Neuronal stem cell (in vitro differentiated cells): ENCODE measurements at regions not wholly inside any gene's neighbourhood (a gene's known extent, or its start where the extent isn't known, plus 50 kb on each side); places are given as distances from the start of the nearest gene placed in this dataset.

Experiments
- DNase-seq: peaks from one replicate; pipeline ENCODE4 v3.0.0-alpha.2; 2013; ENCODE audit warnings: low spot score
- H2AFZ ChIP-seq: one replicate; pipeline ENCODE4 v1.6.1; 2013; ENCODE audit warnings: mild to moderate bottlenecking, low read length, inconsistent platforms
- H2AK5ac ChIP-seq: 2 replicates; pipeline ENCODE4 v1.6.1; 2013; ENCODE audit warnings: low read depth, mild to moderate bottlenecking, inconsistent platforms, low read length, moderate library complexity, mixed read lengths
- H2BK120ac ChIP-seq: 2 replicates; pipeline ENCODE4 v1.6.1; 2013; ENCODE audit warnings: low read depth, mild to moderate bottlenecking, inconsistent platforms, low read length, moderate library complexity, mixed read lengths
- H2BK12ac ChIP-seq: one replicate; pipeline ENCODE4 v1.6.1; 2013; ENCODE audit warnings: low read length, inconsistent platforms
- H2BK15ac ChIP-seq: 2 replicates; pipeline ENCODE4 v1.6.1; 2013; ENCODE audit warnings: mild to moderate bottlenecking, low read length, inconsistent platforms, mixed read lengths
- H2BK5ac ChIP-seq: one replicate; pipeline ENCODE4 v1.6.1; 2013; ENCODE audit warnings: inconsistent platforms, mild to moderate bottlenecking, low read length, moderate library complexity
- H3K14ac ChIP-seq: one replicate; pipeline ENCODE4 v1.6.1; 2013; ENCODE audit warnings: low read length, inconsistent platforms
- H3K18ac ChIP-seq: 2 replicates; pipeline ENCODE4 v1.6.1; 2013; ENCODE audit warnings: low read length, inconsistent platforms
- H3K23ac ChIP-seq: 2 replicates; pipeline ENCODE4 v1.6.1; 2013; ENCODE audit warnings: low read depth, mild to moderate bottlenecking, mixed read lengths, low read length, inconsistent platforms; ENCODE audit not compliant: poor library complexity
- H3K27ac ChIP-seq: replicated peaks from 3 replicates; pipeline ENCODE4 v1.5.1; 2013; ENCODE audit warnings: low read length, inconsistent platforms
- H3K27me3 ChIP-seq, 3 experiments: 2 replicates each; pipeline ENCODE4 v1.6.1; 2013; ENCODE audit warnings: low read length in 3 of 3, mild to moderate bottlenecking in 2 of 3, inconsistent platforms in 1 of 3, low read depth in 1 of 3, mixed read lengths in 1 of 3, moderate library complexity in 1 of 3; ENCODE audit not compliant: control insufficient read depth in 3 of 3, insufficient read depth in 3 of 3
- H3K36me3 ChIP-seq, 2 donors: replicated peaks in 1 of 2; 2 replicates each; pipeline ENCODE4 v1.6.1; 2013; ENCODE audit warnings: low read length in 2 of 2; ENCODE audit not compliant: control insufficient read depth in 2 of 2, insufficient read depth in 2 of 2
- H3K4ac ChIP-seq: 2 replicates; pipeline ENCODE4 v1.6.1; 2013; ENCODE audit warnings: inconsistent platforms, mild to moderate bottlenecking, low read length, moderate library complexity
- H3K4me1 ChIP-seq, 2 donors: 1 replicate in 1 of 2; 2 replicates in 1 of 2; pipeline ENCODE4 v1.6.1; 2013; ENCODE audit warnings: low read length in 2 of 2, low read depth in 1 of 2; ENCODE audit not compliant: control insufficient read depth in 2 of 2, insufficient read depth in 1 of 2
- H3K4me2 ChIP-seq: one replicate; pipeline ENCODE4 v1.6.1; 2013; ENCODE audit warnings: mild to moderate bottlenecking, low read length, inconsistent platforms; ENCODE audit not compliant: insufficient read depth, poor library complexity, severe bottlenecking
- H3K4me3 ChIP-seq, 2 donors: 2 replicates each; pipeline ENCODE4 v1.5.1; 2013; ENCODE audit warnings: low read length in 2 of 2, mild to moderate bottlenecking in 2 of 2, inconsistent platforms in 1 of 2, moderate library complexity in 1 of 2
- H3K79me1 ChIP-seq: one replicate; pipeline ENCODE4 v1.6.1; 2013; ENCODE audit warnings: low read depth, mild to moderate bottlenecking, inconsistent platforms, low read length, moderate library complexity
- H3K9ac ChIP-seq: one replicate; pipeline ENCODE4 v1.6.1; 2013; ENCODE audit warnings: mild to moderate bottlenecking, low read depth, low read length, inconsistent platforms; ENCODE audit not compliant: poor library complexity
- H3K9me3 ChIP-seq, 2 donors: replicated peaks in 1 of 2; 2 replicates each; pipeline versions ENCODE3 to v1.6.1; 2013; ENCODE audit warnings: low read length in 2 of 2, mild to moderate bottlenecking in 2 of 2, inconsistent platforms in 1 of 2, low read depth in 1 of 2, mixed read lengths in 1 of 2, moderate library complexity in 1 of 2; ENCODE audit not compliant: control insufficient read depth in 2 of 2, insufficient read depth in 1 of 2
- H4K8ac ChIP-seq: one replicate; pipeline ENCODE4 v1.6.1; 2013; ENCODE audit warnings: low read depth, mild to moderate bottlenecking, inconsistent platforms, low read length, moderate library complexity
- H4K91ac ChIP-seq: one replicate; pipeline ENCODE4 v1.6.1; 2013; ENCODE audit warnings: low read length, low read depth, mild to moderate bottlenecking, inconsistent platforms; ENCODE audit not compliant: poor library complexity
- WGBS, 2 donors: extraction: QIAGEN DNeasy Blood & Tissue Kit; methylation state at CpG; one replicate each; pipeline ENCODE4 v1.1.7; 2013; ENCODE audit warnings: missing lambda C conversion rate in 2 of 2, mixed read lengths in 1 of 2; ENCODE audit not compliant: insufficient read length in 2 of 2, insufficient replicate concordance in 1 of 2; ENCODE audit errors: extremely low coverage in 2 of 2; 5-methylcytosine and 5-hydroxymethylcytosine counted together

DNA sequence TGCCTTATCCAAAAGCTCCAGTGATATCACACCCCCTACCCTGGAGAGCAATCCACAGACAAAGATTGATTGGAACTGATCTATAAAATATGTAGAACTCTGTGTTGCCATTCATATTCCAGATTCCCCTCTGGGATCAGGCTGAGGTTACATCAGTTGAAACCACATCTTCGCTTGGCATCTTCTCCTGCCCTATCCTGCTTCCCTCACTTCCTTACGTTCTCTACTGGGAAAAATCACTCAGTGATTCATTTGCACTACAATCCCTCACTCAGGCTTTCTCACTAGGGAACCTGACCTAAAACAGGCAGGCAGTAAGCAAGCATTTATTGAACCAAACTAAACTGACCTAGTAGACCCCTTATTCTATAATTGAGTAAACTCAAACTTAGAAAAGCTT, 111.7 kb downstream of the ESM1 start:
- Histone ChIP-seq H3K27ac (no peak overlapping the region), H3K9me3 (no peaks in the 10 kb centered on the region), H3K27me3 (peaks cover 0 to 28% (median 0%) of the 10 kb centered on the region in 3 experiments), H3K14ac (no peak overlapping the region), H2BK5ac (no peak overlapping the region), H3K9ac (no peak overlapping the region), H2AFZ (no peak overlapping the region), H2BK15ac (no peak overlapping the region), H2BK120ac (no peak overlapping the region), H3K4me3 (no peak overlapping the region), H3K4me1 (no peaks in the 10 kb centered on the region), H3K79me1 (no peaks in the 10 kb centered on the region), H3K18ac (no peak overlapping the region), H3K4ac (no peak overlapping the region), H2BK12ac (no peak overlapping the region), H4K91ac (no peak overlapping the region), H3K4me2 (no peak overlapping the region), H4K8ac (no peak overlapping the region), H3K23ac (no peak overlapping the region), H3K36me3 (no peaks in the 10 kb centered on the region), H2AK5ac (no peak overlapping the region)
- WGBS, 2 donors = no CpG with 5 or more reads among the region's 2 CpGs
- DNase-seq = no peak

- H3K4me2 ChIP-seq = no peak overlapping the region
- peaks cover 0 to 28% (median 0%) of the 10 kb centered on the region in 3 experiments for H3K27me3 ChIP-seq
- H3K4ac ChIP-seq = no peak overlapping the region
- no peak overlapping the region for H2BK120ac ChIP-seq
- H2BK5ac ChIP-seq = no peak overlapping the region
- H3K14ac ChIP-seq = no peak overlapping the region
- H2BK12ac ChIP-seq = no peak overlapping the region
- no peak overlapping the region for H2AFZ ChIP-seq
- no peak overlapping the region for H3K9ac ChIP-seq
- no peak overlapping the region for H4K8ac ChIP-seq
- H3K27ac ChIP-seq = no peak overlapping the region
- no peak overlapping the region for H3K4me3 ChIP-seq
- WGBS, 2 donors = no CpG with 5 or more reads among the region's 1 CpG
- H3K36me3 ChIP-seq = no peaks in the 10 kb centered on the region
- H3K23ac ChIP-seq = no peak overlapping the region
- no peak overlapping the region for H2AK5ac ChIP-seq
- no peak overlapping the region for H2BK15ac ChIP-seq
- H3K18ac ChIP-seq = no peak overlapping the region
- H3K9me3 ChIP-seq = no peaks in the 10 kb centered on the region
- no peak overlapping the region for H4K91ac ChIP-seq
- DNase-seq = no peak
- H3K4me1 ChIP-seq = no peaks in the 10 kb centered on the region
- no peaks in the 10 kb centered on the region for H3K79me1 ChIP-seq
These were observed 112.6 kb downstream of the ESM1 start for GRCh38 chr5:54872810-54873209.

DNA sequence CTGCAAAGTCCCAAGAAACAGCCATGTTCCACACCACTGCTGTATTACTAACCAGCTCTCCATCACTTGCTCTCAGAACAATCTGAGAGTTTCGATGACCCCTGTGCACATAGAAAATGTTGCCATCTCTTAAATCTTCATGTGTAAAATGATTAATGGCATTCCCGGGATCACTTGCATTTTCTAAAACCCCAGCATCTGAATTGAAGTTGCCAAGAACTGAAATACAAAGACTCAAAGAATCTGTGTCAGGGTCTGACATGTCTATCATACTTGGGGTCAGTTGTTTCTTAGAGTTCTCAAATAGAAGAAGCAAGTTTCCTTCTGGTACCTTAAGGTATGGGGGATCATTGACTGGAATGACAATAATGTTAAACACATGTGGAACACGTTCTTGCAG, 115.1 kb downstream of the ESM1 start:
- no peak for DNase-seq
- H3K4ac ChIP-seq = no peak overlapping the region
- H2AK5ac ChIP-seq = no peak overlapping the region
- no peak overlapping the region for H3K14ac ChIP-seq
- H3K4me1 ChIP-seq = no peaks in the 10 kb centered on the region
- H3K9me3 ChIP-seq = no peaks in the 10 kb centered on the region
- H3K4me3 ChIP-seq = peak overlapping the region in 1 of 2 donors; percentile 65
- no peak overlapping the region for H4K8ac ChIP-seq
- H2BK12ac ChIP-seq = no peak overlapping the region
- H3K27ac ChIP-seq = no peak overlapping the region
- no peak overlapping the region for H3K4me2 ChIP-seq
- no peak overlapping the region for H2BK120ac ChIP-seq
- no peak overlapping the region for H3K18ac ChIP-seq
- H3K9ac ChIP-seq = no peak overlapping the region
- H3K27me3 ChIP-seq = peaks cover 0 to 28% (median 0%) of the 10 kb centered on the region in 3 experiments
- H2BK15ac ChIP-seq = no peak overlapping the region
- no peak overlapping the region for H3K23ac ChIP-seq
- no peak overlapping the region for H2BK5ac ChIP-seq
- H3K79me1 ChIP-seq = no peaks in the 10 kb centered on the region
- no CpG with 5 or more reads among the region's 3 CpGs for whole genome bisulfite sequencing, 2 donors
- H2AFZ ChIP-seq = no peak overlapping the region
- no peak overlapping the region for H4K91ac ChIP-seq
- H3K36me3 ChIP-seq = no peaks in the 10 kb centered on the region

- Histone ChIP-seq H4K91ac (no peak overlapping the region), H2AFZ (no peak overlapping the region), H3K36me3 (no peaks in the 10 kb centered on the region), H3K4me3 (no peak overlapping the region), H3K18ac (no peak overlapping the region), H3K14ac (no peak overlapping the region), H2BK12ac (no peak overlapping the region), H2BK120ac (no peak overlapping the region), H2BK15ac (no peak overlapping the region), H2AK5ac (no peak overlapping the region), H3K4ac (no peak overlapping the region), H3K79me1 (no peaks in the 10 kb centered on the region), H3K9me3 (no peaks in the 10 kb centered on the region), H3K27me3 (peaks cover 0 to 28% (median 0%) of the 10 kb centered on the region in 3 experiments), H3K4me1 (no peaks in the 10 kb centered on the region), H3K23ac (no peak overlapping the region), H4K8ac (no peak overlapping the region), H2BK5ac (no peak overlapping the region), H3K9ac (no peak overlapping the region), H3K27ac (no peak overlapping the region), H3K4me2 (no peak overlapping the region)
- no peak for DNase-seq
- WGBS, 2 donors = no CpG with 5 or more reads among the region's 1 CpG
These were observed 115.7 kb downstream of the ESM1 start for GRCh38 chr5:54869691-54870090.
